VCaP (cell line): ENCODE measurements at regions not wholly inside any gene's neighbourhood (a gene's known extent, or its start where the extent isn't known, plus 50 kb on each side); places are given as distances from the start of the nearest gene placed in this dataset.

Experiments used
- H3K27ac ChIP-seq: fragments of 450-650 bp; 2 replicates; pipeline ENCODE4 v1.5.1; 2017
- TF ChIP-seq, protein P1 (sequence below): fragments of 450-650 bp; conservative IDR thresholded peaks from 2 replicates; pipeline ENCODE4 v1.5.1; 2017; ENCODE audit warnings: mild to moderate bottlenecking, moderate library complexity

DNA sequence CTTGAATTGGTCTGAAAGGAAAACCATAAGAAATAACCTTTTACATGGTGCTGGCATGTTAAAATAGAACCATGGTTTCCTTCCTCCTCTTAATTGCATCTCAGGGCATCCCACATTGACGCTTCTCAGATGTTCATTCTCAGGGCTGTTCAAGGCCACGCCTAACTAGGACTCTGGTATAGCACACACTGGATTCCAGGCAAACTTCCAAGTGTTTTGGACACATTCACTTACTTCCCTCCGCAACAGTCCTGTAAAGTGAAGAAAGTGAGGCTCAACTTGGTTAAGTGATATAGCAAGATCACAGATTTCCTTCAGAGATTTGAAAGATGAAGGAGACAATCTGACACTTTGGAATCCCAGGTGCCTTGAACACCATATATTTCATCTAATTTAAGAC lies 244.8 kb downstream of the DUSP10 start:
- H3K27ac ChIP-seq: no peak overlapping the region
- TF ChIP-seq, protein P1, sequence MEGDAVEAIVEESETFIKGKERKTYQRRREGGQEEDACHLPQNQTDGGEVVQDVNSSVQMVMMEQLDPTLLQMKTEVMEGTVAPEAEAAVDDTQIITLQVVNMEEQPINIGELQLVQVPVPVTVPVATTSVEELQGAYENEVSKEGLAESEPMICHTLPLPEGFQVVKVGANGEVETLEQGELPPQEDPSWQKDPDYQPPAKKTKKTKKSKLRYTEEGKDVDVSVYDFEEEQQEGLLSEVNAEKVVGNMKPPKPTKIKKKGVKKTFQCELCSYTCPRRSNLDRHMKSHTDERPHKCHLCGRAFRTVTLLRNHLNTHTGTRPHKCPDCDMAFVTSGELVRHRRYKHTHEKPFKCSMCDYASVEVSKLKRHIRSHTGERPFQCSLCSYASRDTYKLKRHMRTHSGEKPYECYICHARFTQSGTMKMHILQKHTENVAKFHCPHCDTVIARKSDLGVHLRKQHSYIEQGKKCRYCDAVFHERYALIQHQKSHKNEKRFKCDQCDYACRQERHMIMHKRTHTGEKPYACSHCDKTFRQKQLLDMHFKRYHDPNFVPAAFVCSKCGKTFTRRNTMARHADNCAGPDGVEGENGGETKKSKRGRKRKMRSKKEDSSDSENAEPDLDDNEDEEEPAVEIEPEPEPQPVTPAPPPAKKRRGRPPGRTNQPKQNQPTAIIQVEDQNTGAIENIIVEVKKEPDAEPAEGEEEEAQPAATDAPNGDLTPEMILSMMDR: no peak

DNA sequence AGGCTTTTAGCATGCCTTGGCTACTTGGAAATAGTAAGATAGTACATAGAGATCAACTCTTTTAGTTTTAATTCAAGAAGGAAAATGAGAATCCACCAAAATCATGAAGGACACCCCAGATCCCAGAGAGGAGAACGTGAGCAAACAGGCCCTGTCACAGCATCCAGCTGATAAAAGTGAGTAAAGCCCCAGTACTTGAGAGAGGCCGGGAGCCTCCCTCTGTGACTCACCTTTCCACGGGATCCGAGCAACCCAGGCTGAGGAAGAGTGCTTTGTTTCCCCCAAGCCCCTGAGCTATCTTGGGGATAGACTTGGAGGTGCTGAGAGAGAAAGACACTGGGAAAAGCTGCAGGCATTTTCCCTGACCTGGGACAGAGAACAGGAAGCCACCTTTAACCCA lies 238.6 kb downstream of the DUSP10 start:
- TF ChIP-seq, protein P1: no peak
- H3K27ac ChIP-seq: no peak overlapping the region

DNA sequence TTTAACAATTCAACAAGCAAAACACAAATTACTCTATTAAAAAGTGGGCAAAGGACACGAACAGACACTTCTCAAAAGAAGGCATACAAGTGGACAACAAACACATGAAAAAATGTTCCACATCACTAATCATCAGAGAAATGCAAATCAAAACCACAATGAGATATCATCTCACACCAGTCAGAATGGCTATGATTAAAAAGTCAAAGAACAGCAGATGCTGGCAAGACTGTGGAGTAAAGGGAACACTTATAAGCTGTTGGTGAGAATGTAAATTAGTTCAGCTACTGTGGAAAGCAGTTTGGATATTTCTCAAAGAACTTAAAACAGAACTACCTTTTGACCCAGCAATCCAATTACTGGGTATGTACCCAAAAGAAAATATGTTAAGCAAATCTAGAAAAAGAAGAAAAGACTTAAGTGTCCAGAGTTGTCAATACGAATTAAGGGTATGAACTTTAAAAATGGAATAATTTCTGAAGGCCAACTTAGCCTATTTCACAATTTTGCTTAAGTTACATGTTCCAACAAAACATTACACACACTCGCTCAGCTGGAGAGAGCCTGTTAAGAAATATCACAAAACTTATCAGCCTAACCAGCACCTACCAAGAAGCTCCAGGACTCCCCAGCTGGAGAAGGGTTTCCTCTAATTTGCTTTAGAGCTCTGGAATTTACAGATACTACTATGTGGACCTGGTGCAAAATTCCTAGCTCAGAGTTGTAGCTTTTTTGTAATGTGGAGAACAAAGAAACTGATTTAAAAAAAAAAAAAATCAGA lies 232.1 kb downstream of the DUSP10 start:
- TF ChIP-seq, protein P1: no peak
- no peak overlapping the region for H3K27ac ChIP-seq

DNA sequence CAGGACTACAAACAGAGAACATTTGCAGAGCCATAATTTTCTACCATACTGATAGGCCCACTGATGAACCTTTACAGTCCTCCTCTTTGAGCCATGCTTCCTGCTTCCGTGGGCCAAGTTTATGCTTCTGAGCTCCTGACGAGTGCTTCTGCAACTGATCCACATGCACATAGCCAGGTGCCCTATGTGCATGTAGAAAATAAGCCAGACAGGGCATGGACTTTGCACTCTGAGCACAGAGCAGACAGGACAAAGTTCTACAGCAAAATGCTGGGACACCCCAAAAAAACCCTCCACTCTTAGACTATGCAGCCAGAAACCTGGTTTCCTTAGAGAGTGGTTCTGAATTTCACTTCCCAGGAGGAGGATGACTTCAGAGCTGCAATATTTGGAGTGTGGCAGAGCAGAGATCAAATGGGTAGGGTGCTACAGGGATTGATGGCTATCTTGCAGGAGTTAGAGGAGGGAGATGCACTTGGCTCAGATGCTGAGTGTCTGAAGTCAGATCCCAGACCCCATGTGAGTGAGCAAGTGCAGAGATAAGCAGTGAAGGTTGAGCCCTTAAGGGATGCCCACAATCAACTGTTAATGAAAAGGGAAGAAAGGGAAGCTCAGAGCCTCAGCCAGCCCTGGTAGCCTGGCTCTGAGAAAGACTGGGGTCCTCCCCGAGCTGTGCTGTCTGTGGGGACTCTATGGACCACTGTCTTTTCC lies 230.9 kb downstream of the DUSP10 start:
- H3K27ac ChIP-seq: no peak overlapping the region

DNA sequence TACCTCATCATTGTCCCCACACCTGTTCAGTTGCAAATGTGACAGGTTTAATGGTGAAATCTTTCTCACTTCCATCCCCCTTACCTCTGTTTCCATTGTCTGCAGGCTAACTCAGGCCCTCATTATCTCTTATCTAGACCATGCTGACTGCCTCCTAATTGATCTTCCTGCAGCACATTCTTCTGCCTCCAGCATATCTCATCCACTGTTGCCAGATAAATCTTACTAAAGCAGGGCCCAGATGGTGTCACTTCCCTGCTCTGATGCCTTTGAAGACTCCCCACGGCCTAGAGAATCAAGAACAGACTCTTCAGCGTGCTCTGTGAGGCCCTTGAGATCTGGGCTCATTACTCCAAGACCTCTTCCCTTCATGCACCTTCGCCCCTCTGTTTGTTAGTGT lies 230.1 kb downstream of the DUSP10 start:
- H3K27ac ChIP-seq: no peak overlapping the region

More for the DNA sequence above, 230.9 kb downstream of the DUSP10 start:
- TF ChIP-seq, protein P1: no peak

DNA sequence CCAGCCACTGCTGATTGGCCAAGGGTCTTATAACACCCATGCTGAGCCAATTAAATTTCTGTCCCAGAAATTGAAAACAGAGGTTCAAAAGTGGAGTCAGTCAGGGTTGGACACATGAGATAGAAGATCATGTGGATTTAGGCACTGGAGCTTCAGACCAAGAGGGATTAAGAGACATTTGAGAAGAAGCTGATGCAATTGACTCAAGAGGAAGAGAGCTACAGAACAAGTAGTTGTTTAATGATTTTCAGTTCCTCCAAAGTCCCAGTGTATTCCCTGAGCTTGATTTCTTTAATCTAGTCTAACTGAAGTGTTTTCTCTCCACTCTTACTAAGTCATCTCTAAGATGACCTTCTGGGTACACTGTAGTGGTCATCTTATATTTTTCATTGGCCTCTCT lies 227.1 kb downstream of the DUSP10 start:
- no peak overlapping the region for H3K27ac ChIP-seq
- TF ChIP-seq, protein P1: no peak

More for the DNA sequence above, 230.1 kb downstream of the DUSP10 start:
- TF ChIP-seq, protein P1: no peak

DNA sequence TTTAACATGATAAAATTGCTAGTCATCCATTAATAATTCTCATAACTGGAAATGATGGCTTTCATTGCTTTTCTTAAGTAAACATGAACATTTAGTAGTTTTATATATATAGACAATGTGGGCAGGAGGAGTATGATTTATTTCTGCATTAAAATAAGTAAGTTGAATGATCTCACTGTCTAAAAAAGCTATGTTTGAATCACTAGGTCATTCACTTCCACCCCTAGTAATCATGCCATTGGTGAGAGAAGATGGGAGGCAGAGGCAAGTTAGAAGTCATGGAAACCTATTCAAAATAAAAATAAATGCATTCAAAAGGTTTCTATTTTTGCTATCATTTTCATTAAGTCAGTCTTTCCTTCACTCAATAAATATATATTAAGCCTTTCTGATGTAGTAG lies 226.4 kb downstream of the DUSP10 start:
- TF ChIP-seq, protein P1: no peak
- no peak overlapping the region for H3K27ac ChIP-seq
